ENCODE measurements at regions not wholly inside any gene's neighbourhood (a gene's known extent, or its start where the extent isn't known, plus 50 kb on each side); places are given as distances from the start of the nearest gene placed in this dataset.
"Not testable (repeated sequence)": the region's sequence is repeated elsewhere in the genome, so short reads cannot be mapped to it uniquely, and the experiment has no call there.

- not testable (repeated sequence) for TF ChIP-seq CTCF (IDR thresholded peaks at IDR 0.05); POLR2AphosphoS5 (IDR thresholded peaks at IDR 0.05; ENCODE audit: low read depth, low read length); SIN3A (IDR thresholded peaks at IDR 0.05; ENCODE audit: borderline replicate concordance, insufficient read depth, low read depth, low read length); TCF7L2 (IDR thresholded peaks at IDR 0.05; ENCODE audit: low read depth, low read length); REST (IDR thresholded peaks at IDR 0.05; ENCODE audit: insufficient read depth in 1 of 2, low read depth in 2 of 2, low read length in 1 of 2)
These were observed 105.1 kb downstream of the PPIAL4G start for GRCh38 chr1:148377992-148378391.
